Brain microvascular endothelial cell (primary cell): ENCODE measurements at regions not wholly inside any gene's neighbourhood (a gene's known extent, or its start where the extent isn't known, plus 50 kb on each side); places are given as distances from the start of the nearest gene placed in this dataset.
A peak's percentile ranks its signal among the peaks of the same experiment; 100 is the strongest.
"Not testable (repeated sequence)": the region's sequence is repeated elsewhere in the genome, so short reads cannot be mapped to it uniquely, and the experiment has no call there.

Source experiments
- DNase-seq: peaks from one replicate; pipeline ENCODE4 v3.0.0-alpha.2; 2020
- H3K27ac ChIP-seq: fragments of 250-450 bp; sonication (Bioruptor Pico); 2 replicates; pipeline ENCODE4 v1.5.1; 2020; ENCODE audit warnings: mild to moderate bottlenecking, moderate library complexity
- H3K27me3 ChIP-seq: fragments of 250-450 bp; sonication (Bioruptor Pico); replicated peaks from 2 replicates; pipeline ENCODE4 v1.5.1; 2020; ENCODE audit warnings: mild to moderate bottlenecking
- H3K36me3 ChIP-seq: fragments of 250-450 bp; sonication (Bioruptor Pico); replicated peaks from 2 replicates; pipeline ENCODE4 v1.5.1; 2020; ENCODE audit warnings: mild to moderate bottlenecking
- H3K4me3 ChIP-seq: 2 replicates; pipeline ENCODE4 v1.5.1; 2011; ENCODE audit warnings: low read depth, mild to moderate bottlenecking, control low read depth, low read length, moderate library complexity
- in situ Hi-C: cut with HindIII; loops from 2 replicates; pipeline ENCODE4 v1.10.0; 2017; ENCODE audit warnings: low sequenced_read_pairs, low pct_ligation_motif_present
- TF ChIP-seq, protein P1 (sequence below): IDR thresholded peaks from 2 replicates; pipeline ENCODE4 v1.5.1; 2011; ENCODE audit warnings: low read depth, mild to moderate bottlenecking, moderate library complexity, low read length, control low read depth, inconsistent platforms; ENCODE audit errors: missing control alignments

DNA sequence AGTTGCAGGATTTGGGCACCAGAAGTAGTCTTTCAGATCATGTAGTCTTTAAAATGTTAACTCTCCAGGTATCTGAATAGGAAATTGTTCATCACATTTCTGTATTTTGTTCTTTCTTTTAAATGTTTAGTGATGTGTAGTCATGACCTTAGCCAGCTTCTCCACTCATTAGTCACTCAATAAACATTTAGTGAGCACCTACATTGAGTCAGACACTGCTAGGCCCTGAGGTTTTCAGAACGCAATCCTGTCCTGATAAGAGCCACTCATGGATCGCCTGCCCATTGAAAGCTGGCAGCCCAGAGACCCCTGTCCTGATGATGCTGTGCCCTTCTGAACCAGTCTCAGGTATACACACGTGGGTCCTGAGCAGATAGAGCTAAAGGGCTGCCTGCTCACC, 163.4 kb upstream of the HEY2 start:
- Histone ChIP-seq H3K27me3 (no peaks in the 10 kb centered on the region), H3K36me3 (no peaks in the 10 kb centered on the region), H3K4me3 (no peak overlapping the region), H3K27ac (peak overlapping the region; percentile 51)
- TF ChIP-seq, protein P1, sequence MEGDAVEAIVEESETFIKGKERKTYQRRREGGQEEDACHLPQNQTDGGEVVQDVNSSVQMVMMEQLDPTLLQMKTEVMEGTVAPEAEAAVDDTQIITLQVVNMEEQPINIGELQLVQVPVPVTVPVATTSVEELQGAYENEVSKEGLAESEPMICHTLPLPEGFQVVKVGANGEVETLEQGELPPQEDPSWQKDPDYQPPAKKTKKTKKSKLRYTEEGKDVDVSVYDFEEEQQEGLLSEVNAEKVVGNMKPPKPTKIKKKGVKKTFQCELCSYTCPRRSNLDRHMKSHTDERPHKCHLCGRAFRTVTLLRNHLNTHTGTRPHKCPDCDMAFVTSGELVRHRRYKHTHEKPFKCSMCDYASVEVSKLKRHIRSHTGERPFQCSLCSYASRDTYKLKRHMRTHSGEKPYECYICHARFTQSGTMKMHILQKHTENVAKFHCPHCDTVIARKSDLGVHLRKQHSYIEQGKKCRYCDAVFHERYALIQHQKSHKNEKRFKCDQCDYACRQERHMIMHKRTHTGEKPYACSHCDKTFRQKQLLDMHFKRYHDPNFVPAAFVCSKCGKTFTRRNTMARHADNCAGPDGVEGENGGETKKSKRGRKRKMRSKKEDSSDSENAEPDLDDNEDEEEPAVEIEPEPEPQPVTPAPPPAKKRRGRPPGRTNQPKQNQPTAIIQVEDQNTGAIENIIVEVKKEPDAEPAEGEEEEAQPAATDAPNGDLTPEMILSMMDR: no peak
- peak; percentile 85 for DNase-seq
- in situ Hi-C loops: no loop called here

DNA sequence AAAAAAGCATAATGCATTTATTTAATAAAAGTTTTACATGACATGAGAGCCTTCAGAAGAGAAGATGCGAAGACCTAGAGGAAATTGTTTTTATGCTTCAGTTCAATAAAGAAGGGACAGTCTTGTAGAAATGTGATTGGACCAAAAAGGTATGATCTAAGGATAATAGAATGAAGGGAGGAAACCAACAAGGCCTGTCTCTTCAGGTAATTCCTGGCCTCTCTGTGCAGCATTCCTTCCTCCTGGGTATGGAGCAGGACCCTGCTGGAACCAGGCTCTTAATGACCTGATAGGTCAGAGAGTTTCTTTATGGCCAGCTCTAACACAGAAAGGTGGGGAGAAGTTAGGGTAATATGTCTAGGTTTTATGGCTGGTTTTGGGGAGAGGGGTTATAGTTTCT, 162.8 kb upstream of the HEY2 start:
- in situ Hi-C loops: no loop called here
- DNase-seq: no peak
- H3K27me3 ChIP-seq: no peaks in the 10 kb centered on the region
- H3K4me3 ChIP-seq: no peak overlapping the region
- peak overlapping the region; percentile 50 for H3K27ac ChIP-seq
- TF ChIP-seq, protein P1: no peak
- no peaks in the 10 kb centered on the region for H3K36me3 ChIP-seq

- H3K27ac ChIP-seq: no peak overlapping the region
- in situ Hi-C loops: no loop called here
- TF ChIP-seq, protein P1: no peak
- no peaks in the 10 kb centered on the region for H3K27me3 ChIP-seq
- H3K4me3 ChIP-seq: no peak overlapping the region
- H3K36me3 ChIP-seq: no peaks in the 10 kb centered on the region
- peak; percentile 57 for DNase-seq
Measured at GRCh38 chr6:125587666-125588632, 161.5 kb upstream of the HEY2 start.

DNA sequence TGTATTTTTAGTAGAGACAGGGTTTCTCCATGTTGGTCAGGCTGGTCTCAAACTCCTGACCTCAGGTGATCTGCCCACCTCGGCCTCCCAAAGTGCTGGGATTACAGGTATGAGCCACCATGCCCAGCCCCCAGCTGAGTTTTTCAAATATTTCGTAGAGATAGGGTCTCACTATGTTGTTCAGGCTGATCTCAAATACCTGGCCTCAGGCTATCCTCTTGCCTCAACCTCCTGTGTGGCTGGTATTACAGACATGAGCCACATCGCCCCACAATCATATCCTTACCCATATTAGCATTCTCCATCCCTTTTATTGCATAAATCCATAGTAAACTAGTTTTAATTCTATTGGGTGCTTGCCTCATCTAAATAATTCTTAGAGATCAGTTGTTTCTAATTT, 157.6 kb upstream of the HEY2 start:
- DNase-seq, in situ Hi-C loops, H3K27me3 ChIP-seq: not testable (repeated sequence)

DNA sequence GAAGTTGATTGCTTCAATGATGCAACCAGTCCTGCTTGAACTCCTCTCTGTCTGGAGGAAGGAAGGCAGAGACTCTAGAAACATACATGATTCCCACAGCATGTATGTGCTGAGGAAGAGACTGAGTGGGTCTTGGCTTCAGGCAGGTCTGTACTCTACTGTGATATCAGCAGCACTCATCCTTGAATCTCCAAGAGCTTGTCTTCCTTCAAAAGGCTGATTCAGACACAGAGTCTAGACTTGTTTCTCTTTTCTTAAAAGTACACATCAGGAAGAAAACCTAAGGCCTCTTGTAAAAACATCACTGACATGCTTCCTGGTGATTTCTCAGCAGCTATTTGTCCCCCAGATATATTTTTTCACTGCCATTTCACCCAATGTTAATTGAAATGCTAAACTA, 155.7 kb upstream of the HEY2 start:
- no peaks in the 10 kb centered on the region for H3K36me3 ChIP-seq
- TF ChIP-seq, protein P1: no peak
- DNase-seq: no peak
- no peak overlapping the region for H3K27ac ChIP-seq
- H3K27me3 ChIP-seq: no peaks in the 10 kb centered on the region
- in situ Hi-C loops: no loop called here
- H3K4me3 ChIP-seq: no peak overlapping the region

More for the DNA sequence above, 157.6 kb upstream of the HEY2 start:
- H3K4me3 ChIP-seq, H3K27ac ChIP-seq, H3K36me3 ChIP-seq: not testable (repeated sequence)

GRCh38 chr6:125596020-125596419, 153.4 kb upstream of the HEY2 start:
- no peak overlapping the region for H3K27ac ChIP-seq
- in situ Hi-C loops: no loop called here
- no peaks in the 10 kb centered on the region for H3K36me3 ChIP-seq
- no peak overlapping the region for H3K4me3 ChIP-seq
- no peak for DNase-seq
- TF ChIP-seq, protein P1: no peak
- H3K27me3 ChIP-seq: no peaks in the 10 kb centered on the region
